ENCODE measurements at regions not wholly inside any gene's neighbourhood (a gene's known extent, or its start where the extent isn't known, plus 50 kb on each side); places are given as distances from the start of the nearest gene placed in this dataset.

DNA sequence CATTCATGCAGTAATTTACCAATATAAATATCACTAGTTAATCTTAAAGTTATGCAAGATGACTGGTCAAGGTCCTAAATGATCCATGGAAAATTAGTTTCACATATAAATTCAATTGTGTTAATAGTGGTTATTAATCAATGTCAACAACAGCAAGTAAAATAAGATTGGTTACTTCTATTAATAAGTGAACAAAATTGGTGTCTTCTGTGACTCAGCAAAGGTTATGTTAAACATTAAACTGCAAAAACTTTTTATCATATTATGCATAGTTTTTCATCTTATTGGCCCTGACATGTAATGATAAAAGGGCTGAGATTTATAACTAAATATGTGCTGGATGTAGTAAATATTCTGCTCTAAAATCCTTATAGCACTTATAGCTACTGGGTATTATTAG is 359.0 kb upstream of the UBE2E3 start:
- no peak for TF ChIP-seq ZFX (IDR thresholded peaks at IDR 0.05)
- TF ChIP-seq, protein P1, sequence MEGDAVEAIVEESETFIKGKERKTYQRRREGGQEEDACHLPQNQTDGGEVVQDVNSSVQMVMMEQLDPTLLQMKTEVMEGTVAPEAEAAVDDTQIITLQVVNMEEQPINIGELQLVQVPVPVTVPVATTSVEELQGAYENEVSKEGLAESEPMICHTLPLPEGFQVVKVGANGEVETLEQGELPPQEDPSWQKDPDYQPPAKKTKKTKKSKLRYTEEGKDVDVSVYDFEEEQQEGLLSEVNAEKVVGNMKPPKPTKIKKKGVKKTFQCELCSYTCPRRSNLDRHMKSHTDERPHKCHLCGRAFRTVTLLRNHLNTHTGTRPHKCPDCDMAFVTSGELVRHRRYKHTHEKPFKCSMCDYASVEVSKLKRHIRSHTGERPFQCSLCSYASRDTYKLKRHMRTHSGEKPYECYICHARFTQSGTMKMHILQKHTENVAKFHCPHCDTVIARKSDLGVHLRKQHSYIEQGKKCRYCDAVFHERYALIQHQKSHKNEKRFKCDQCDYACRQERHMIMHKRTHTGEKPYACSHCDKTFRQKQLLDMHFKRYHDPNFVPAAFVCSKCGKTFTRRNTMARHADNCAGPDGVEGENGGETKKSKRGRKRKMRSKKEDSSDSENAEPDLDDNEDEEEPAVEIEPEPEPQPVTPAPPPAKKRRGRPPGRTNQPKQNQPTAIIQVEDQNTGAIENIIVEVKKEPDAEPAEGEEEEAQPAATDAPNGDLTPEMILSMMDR (conservative IDR thresholded peaks at IDR 0.05) = no peak

Data from C4-2B (cell line).